Osteocyte (in vitro differentiated cells): ENCODE measurements at regions not wholly inside any gene's neighbourhood (a gene's known extent, or its start where the extent isn't known, plus 50 kb on each side); places are given as distances from the start of the nearest gene placed in this dataset.

ENCODE experiments used
- DNase-seq: peaks from one replicate; pipeline ENCODE4 v3.0.0; 2021; ENCODE audit warnings: mixed read lengths; ENCODE audit not compliant: unreplicated experiment; ENCODE audit errors: extremely low spot score
- H3K27ac Mint-ChIP-seq: one replicate; pipeline ENCODE4 v1.8.0; 2021; ENCODE audit warnings: mild to moderate bottlenecking, mixed read lengths; ENCODE audit not compliant: unreplicated experiment
- H3K27me3 Mint-ChIP-seq: one replicate; pipeline ENCODE4 v1.8.0; 2021; ENCODE audit warnings: mixed read lengths; ENCODE audit not compliant: unreplicated experiment
- H3K36me3 Mint-ChIP-seq: one replicate; pipeline ENCODE4 v1.8.0; 2021; ENCODE audit warnings: mixed read lengths; ENCODE audit not compliant: unreplicated experiment
- H3K4me1 Mint-ChIP-seq: one replicate; pipeline ENCODE4 v1.8.0; 2021; ENCODE audit warnings: mixed read lengths; ENCODE audit not compliant: unreplicated experiment
- H3K4me3 Mint-ChIP-seq: one replicate; pipeline ENCODE4 v1.8.0; 2021; ENCODE audit warnings: mild to moderate bottlenecking, moderate library complexity, mixed read lengths; ENCODE audit not compliant: unreplicated experiment
- H3K9me3 Mint-ChIP-seq: one replicate; pipeline ENCODE4 v1.8.0; 2021; ENCODE audit warnings: mixed read lengths; ENCODE audit not compliant: unreplicated experiment
- CTCF ChIP-seq: fragments of 200-600 bp; sonication (generic); IDR thresholded peaks from 2 replicates; pipeline ENCODE4 v1.5.0; 2021; ENCODE audit warnings: antibody characterized with exemption, mild to moderate bottlenecking, moderate library complexity

- Mint-ChIP-seq H3K9me3 (peaks cover 31% of the 10 kb centered on the region), H3K4me3 (no peak overlapping the region), H3K36me3 (no peaks in the 10 kb centered on the region), H3K27ac (no peak overlapping the region), H3K4me1 (no peaks in the 10 kb centered on the region), H3K27me3 (no peaks in the 10 kb centered on the region)
- DNase-seq = no peak
- no peak for TF ChIP-seq CTCF
Observed at GRCh38 chr21:23968008-23968407, 1639.3 kb downstream of the MRPL39 start.

GRCh38 chr21:23963454-23963853 is 1643.8 kb downstream of the MRPL39 start:
- H3K4me3 Mint-ChIP-seq = no peak overlapping the region
- H3K27ac Mint-ChIP-seq = no peak overlapping the region
- no peak for DNase-seq
- no peaks in the 10 kb centered on the region for H3K36me3 Mint-ChIP-seq
- H3K9me3 Mint-ChIP-seq = peaks cover 19% of the 10 kb centered on the region
- TF ChIP-seq CTCF = no peak
- no peaks in the 10 kb centered on the region for H3K4me1 Mint-ChIP-seq
- H3K27me3 Mint-ChIP-seq = no peaks in the 10 kb centered on the region

- Mint-ChIP-seq H3K27ac (no peak overlapping the region), H3K27me3 (no peaks in the 10 kb centered on the region), H3K36me3 (no peaks in the 10 kb centered on the region), H3K4me1 (no peaks in the 10 kb centered on the region), H3K4me3 (no peak overlapping the region), H3K9me3 (peaks cover 30% of the 10 kb centered on the region)
- no peak for DNase-seq
- no peak for TF ChIP-seq CTCF
Observed at GRCh38 chr21:23960769-23961168, 1646.5 kb downstream of the MRPL39 start.

- peaks cover 23% of the 10 kb centered on the region for H3K9me3 Mint-ChIP-seq
- no peak overlapping the region for H3K27ac Mint-ChIP-seq
- no peak for TF ChIP-seq CTCF
- H3K36me3 Mint-ChIP-seq = no peaks in the 10 kb centered on the region
- H3K27me3 Mint-ChIP-seq = no peaks in the 10 kb centered on the region
- DNase-seq = no peak
- H3K4me1 Mint-ChIP-seq = no peaks in the 10 kb centered on the region
- H3K4me3 Mint-ChIP-seq = no peak overlapping the region
Observed at GRCh38 chr21:23955135-23955843, 1652.0 kb downstream of the MRPL39 start.

GRCh38 chr21:23952269-23952668 is 1655.0 kb downstream of the MRPL39 start:
- H3K4me1 Mint-ChIP-seq = no peaks in the 10 kb centered on the region
- peaks cover 32% of the 10 kb centered on the region for H3K9me3 Mint-ChIP-seq
- no peaks in the 10 kb centered on the region for H3K27me3 Mint-ChIP-seq
- no peak for TF ChIP-seq CTCF
- no peak overlapping the region for H3K4me3 Mint-ChIP-seq
- H3K36me3 Mint-ChIP-seq = no peaks in the 10 kb centered on the region
- DNase-seq = no peak
- H3K27ac Mint-ChIP-seq = no peak overlapping the region
